NAMALWA (cell line): ENCODE measurements at regions not wholly inside any gene's neighbourhood (a gene's known extent, or its start where the extent isn't known, plus 50 kb on each side); places are given as distances from the start of the nearest gene placed in this dataset.
A peak's percentile ranks its signal among the peaks of the same experiment; 100 is the strongest.

Experiments
- DNase-seq: peaks from one replicate; pipeline ENCODE4 v3.0.0-alpha.2; 2015; ENCODE audit warnings: low spot score

- DNase-seq: no peak
These were observed 209.1 kb downstream of the DACT1 start for GRCh38 chr14:58846682-58847465.

GRCh38 chr14:58848365-58848764 lies 210.6 kb downstream of the DACT1 start:
- no peak for DNase-seq

GRCh38 chr14:58849601-58850000 lies 211.8 kb downstream of the DACT1 start:
- DNase-seq: no peak

GRCh38 chr14:58850011-58850410 lies 212.2 kb downstream of the DACT1 start:
- DNase-seq: no peak

- no peak for DNase-seq
These were observed 223.8 kb downstream of the DACT1 start for GRCh38 chr14:58861586-58861985.

GRCh38 chr14:58862416-58863160 lies 224.8 kb downstream of the DACT1 start:
- DNase-seq: no peak

- no peak for DNase-seq
These were observed 226.0 kb downstream of the DACT1 start for GRCh38 chr14:58863661-58864345.

- no peak for DNase-seq
These were observed 227.2 kb downstream of the DACT1 start for GRCh38 chr14:58864751-58865513.

- DNase-seq: no peak
These were observed 227.9 kb downstream of the DACT1 start for GRCh38 chr14:58865514-58866281.

GRCh38 chr14:58866391-58866790 lies 228.6 kb downstream of the DACT1 start:
- DNase-seq: no peak

GRCh38 chr14:58870961-58871360 lies 233.2 kb downstream of the DACT1 start:
- DNase-seq: no peak

- no peak for DNase-seq
These were observed 233.8 kb downstream of the DACT1 start for GRCh38 chr14:58871573-58871972.

GRCh38 chr14:58872061-58872460 lies 234.3 kb downstream of the DACT1 start:
- DNase-seq: no peak

- no peak for DNase-seq
These were observed 235.6 kb downstream of the DACT1 start for GRCh38 chr14:58873228-58873953.

GRCh38 chr14:58875613-58876012 lies 237.9 kb downstream of the DACT1 start:
- no peak for DNase-seq

- no peak for DNase-seq
These were observed 238.8 kb downstream of the DACT1 start for GRCh38 chr14:58876608-58877007.

- DNase-seq: no peak
These were observed 240.8 kb downstream of the DACT1 start for GRCh38 chr14:58878439-58879139.

GRCh38 chr14:58881433-58881832 lies 243.7 kb downstream of the DACT1 start:
- no peak for DNase-seq

GRCh38 chr14:58882577-58883018 lies 244.8 kb downstream of the DACT1 start:
- DNase-seq: no peak

- DNase-seq: peak; percentile 4
These were observed 246.7 kb downstream of the DACT1 start for GRCh38 chr14:58884442-58884841.
